CD4-positive, CD25-positive, alpha-beta regulatory T cell (primary cell): ENCODE measurements at regions not wholly inside any gene's neighbourhood (a gene's known extent, or its start where the extent isn't known, plus 50 kb on each side); places are given as distances from the start of the nearest gene placed in this dataset.

Experiments used
- ATAC-seq, 2 donors: fragments of 150-1000 bp; cut with Tn5 transposase; one replicate each; pipeline ENCODE4 v1.10.0; 2021; ENCODE audit warnings: low read depth in 2 of 2, moderate number of reproducible peaks in 2 of 2, moderate library complexity in 1 of 2
- DNase-seq, 3 donors: peaks; one replicate each; pipeline versions ENCODE4 v3.0.0 to v3.0.0-alpha.2; 2012 to 2022; ENCODE audit warnings: mixed read lengths in 1 of 3
- H3K27ac ChIP-seq: one replicate; pipeline ENCODE4 v1.7.0; 2013; ENCODE audit warnings: mild to moderate bottlenecking, low read length; ENCODE audit not compliant: insufficient read depth, poor library complexity, severe bottlenecking
- H3K27me3 ChIP-seq: one replicate; pipeline ENCODE4 v1.7.0; 2013; ENCODE audit warnings: low read length; ENCODE audit not compliant: control insufficient read depth, insufficient read depth
- H3K36me3 ChIP-seq: one replicate; pipeline ENCODE4 v1.7.0; 2013; ENCODE audit warnings: mild to moderate bottlenecking, low read length, moderate library complexity; ENCODE audit not compliant: control insufficient read depth, insufficient read depth
- H3K4me1 ChIP-seq: 2 replicates; pipeline ENCODE4 v1.7.0; 2013; ENCODE audit warnings: mild to moderate bottlenecking, low read length; ENCODE audit not compliant: insufficient read depth, control insufficient read depth, poor library complexity, severe bottlenecking
- H3K4me3 ChIP-seq: one replicate; pipeline ENCODE4 v1.7.0; 2013; ENCODE audit warnings: low read depth, mild to moderate bottlenecking, low read length, moderate library complexity
- H3K9me3 ChIP-seq, 2 experiments: 1 replicate in 1 of 2; 2 replicates in 1 of 2; pipeline ENCODE4 v1.7.0; 2013; ENCODE audit warnings: low read length in 2 of 2, mild to moderate bottlenecking in 1 of 2, moderate library complexity in 1 of 2; ENCODE audit not compliant: control insufficient read depth in 2 of 2
- H3K27ac Mint-ChIP-seq, 3 donors: one replicate each; pipeline ENCODE4 v1.8.0; 2020 to 2022; ENCODE audit warnings: mild to moderate bottlenecking in 3 of 3, mixed read lengths in 3 of 3, moderate library complexity in 2 of 3
- H3K27me3 Mint-ChIP-seq: one replicate; pipeline ENCODE4 v1.8.0; 2022; ENCODE audit warnings: mild to moderate bottlenecking, mixed read lengths
- H3K36me3 Mint-ChIP-seq: one replicate; pipeline ENCODE4 v1.8.0; 2020; ENCODE audit warnings: mixed read lengths
- H3K4me1 Mint-ChIP-seq, 4 donors: one replicate each; pipeline ENCODE4 v1.8.0; 2020 to 2022; ENCODE audit warnings: mixed read lengths in 4 of 4, mild to moderate bottlenecking in 1 of 4
- H3K4me3 Mint-ChIP-seq, 4 donors: one replicate each; pipeline ENCODE4 v1.8.0; 2020 to 2022; ENCODE audit warnings: mild to moderate bottlenecking in 4 of 4, mixed read lengths in 4 of 4, moderate library complexity in 3 of 4
- H3K9me3 Mint-ChIP-seq, 7 donors: one replicate each; pipeline ENCODE4 v1.8.0; 2020 to 2022; ENCODE audit warnings: mixed read lengths in 7 of 7, mild to moderate bottlenecking in 3 of 7, moderate library complexity in 2 of 7

DNA sequence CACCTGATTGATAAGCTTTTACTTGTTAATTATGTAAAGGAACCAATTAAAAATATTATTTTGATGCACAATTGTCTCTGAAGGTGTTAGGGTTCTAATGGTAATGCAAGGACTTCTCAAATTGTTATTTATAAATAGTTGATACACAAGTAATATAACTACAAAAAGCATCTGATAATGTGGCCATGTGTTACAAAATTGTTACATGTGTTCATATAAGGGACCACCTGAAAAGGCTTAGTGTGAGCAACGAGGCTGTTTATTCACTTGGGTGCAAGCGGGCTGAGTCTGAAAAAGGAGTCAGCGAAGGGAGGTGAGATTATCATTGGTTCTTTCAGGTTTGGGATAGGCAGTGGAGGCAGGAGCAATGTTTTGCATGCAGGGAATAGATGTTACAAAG, 421.9 kb upstream of the CADM2 start:
- no peak for ATAC-seq
- Histone ChIP-seq H3K36me3 (no peaks in the 10 kb centered on the region), H3K27ac (no peak overlapping the region), H3K4me3 (no peak overlapping the region), H3K27me3 (no peaks in the 10 kb centered on the region), H3K9me3 (peaks cover 3 to 8% of the 10 kb centered on the region in 2 experiments), H3K4me1 (no peaks in the 10 kb centered on the region)
- Mint-ChIP-seq H3K27me3 (no peaks in the 10 kb centered on the region), H3K27ac (no peak overlapping the region), H3K36me3 (no peaks in the 10 kb centered on the region), H3K4me1 (no peaks in the 10 kb centered on the region), H3K4me3 (no peak overlapping the region), H3K9me3 (peaks cover 6 to 44% (median 12%) of the 10 kb centered on the region in 7 donors)
- DNase-seq, result no peak

DNA sequence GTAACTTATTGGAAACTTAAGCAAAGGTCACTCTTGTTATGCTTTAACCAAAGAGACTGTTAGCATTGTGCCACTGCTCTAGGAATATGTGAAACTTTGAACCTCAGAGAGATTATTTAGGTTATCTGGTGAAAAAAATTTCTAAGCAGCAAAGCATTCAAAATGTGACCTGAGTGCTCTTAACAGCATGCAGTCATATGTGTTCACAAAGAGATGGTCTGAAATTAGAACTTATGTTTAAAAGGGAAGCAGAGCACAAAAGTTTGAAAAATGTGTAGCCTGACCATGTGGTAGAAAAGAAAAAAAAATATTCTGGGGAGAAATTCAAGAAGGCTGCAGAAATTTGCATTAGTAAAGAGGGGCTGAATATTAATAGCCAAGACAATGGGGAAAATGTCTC, 420.2 kb upstream of the CADM2 start:
- Mint-ChIP-seq H3K4me3 (no peak overlapping the region), H3K27me3 (no peaks in the 10 kb centered on the region), H3K36me3 (no peaks in the 10 kb centered on the region), H3K4me1 (no peaks in the 10 kb centered on the region), H3K9me3 (peaks cover 6 to 37% (median 7%) of the 10 kb centered on the region in 7 donors), H3K27ac (no peak overlapping the region)
- ATAC-seq, result no peak
- DNase-seq, result no peak
- no peaks in the 10 kb centered on the region for H3K27me3 ChIP-seq
- H3K4me3 ChIP-seq, result no peak overlapping the region
- H3K36me3 ChIP-seq, result no peaks in the 10 kb centered on the region
- H3K4me1 ChIP-seq, result no peaks in the 10 kb centered on the region
- no peak overlapping the region for H3K27ac ChIP-seq
- peaks cover 3 to 8% of the 10 kb centered on the region in 2 experiments for H3K9me3 ChIP-seq

DNA sequence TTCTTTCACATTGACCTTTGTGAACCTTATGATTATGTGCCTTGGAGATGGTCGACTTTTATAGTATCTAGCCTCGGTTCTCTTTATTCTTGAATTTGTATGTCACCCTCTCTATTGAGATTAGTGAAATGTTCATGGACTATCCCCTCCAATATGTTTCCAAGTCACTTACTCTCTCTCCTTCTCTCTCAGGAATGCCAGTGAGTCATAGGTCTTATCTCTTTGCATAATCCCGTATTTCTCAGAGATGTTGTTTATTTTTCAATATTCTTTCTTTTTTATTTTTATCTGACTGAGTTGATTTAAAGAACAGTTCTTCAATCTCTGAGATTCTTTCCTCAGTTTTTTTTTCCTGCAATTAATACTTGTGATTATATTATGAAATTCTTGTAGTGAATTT, 411.6 kb upstream of the CADM2 start:
- Histone ChIP-seq H3K9me3 (no peaks in the 10 kb centered on the region), H3K4me1 (no peaks in the 10 kb centered on the region), H3K36me3 (no peaks in the 10 kb centered on the region), H3K27ac (no peak overlapping the region), H3K27me3 (no peaks in the 10 kb centered on the region), H3K4me3 (no peak overlapping the region)
- Mint-ChIP-seq H3K36me3 (no peaks in the 10 kb centered on the region), H3K9me3 (peaks cover 0 to 15% (median 4%) of the 10 kb centered on the region in 7 donors), H3K4me1 (no peaks in the 10 kb centered on the region), H3K27me3 (no peaks in the 10 kb centered on the region), H3K4me3 (no peak overlapping the region), H3K27ac (no peak overlapping the region)
- no peak for DNase-seq
- no peak for ATAC-seq

DNA sequence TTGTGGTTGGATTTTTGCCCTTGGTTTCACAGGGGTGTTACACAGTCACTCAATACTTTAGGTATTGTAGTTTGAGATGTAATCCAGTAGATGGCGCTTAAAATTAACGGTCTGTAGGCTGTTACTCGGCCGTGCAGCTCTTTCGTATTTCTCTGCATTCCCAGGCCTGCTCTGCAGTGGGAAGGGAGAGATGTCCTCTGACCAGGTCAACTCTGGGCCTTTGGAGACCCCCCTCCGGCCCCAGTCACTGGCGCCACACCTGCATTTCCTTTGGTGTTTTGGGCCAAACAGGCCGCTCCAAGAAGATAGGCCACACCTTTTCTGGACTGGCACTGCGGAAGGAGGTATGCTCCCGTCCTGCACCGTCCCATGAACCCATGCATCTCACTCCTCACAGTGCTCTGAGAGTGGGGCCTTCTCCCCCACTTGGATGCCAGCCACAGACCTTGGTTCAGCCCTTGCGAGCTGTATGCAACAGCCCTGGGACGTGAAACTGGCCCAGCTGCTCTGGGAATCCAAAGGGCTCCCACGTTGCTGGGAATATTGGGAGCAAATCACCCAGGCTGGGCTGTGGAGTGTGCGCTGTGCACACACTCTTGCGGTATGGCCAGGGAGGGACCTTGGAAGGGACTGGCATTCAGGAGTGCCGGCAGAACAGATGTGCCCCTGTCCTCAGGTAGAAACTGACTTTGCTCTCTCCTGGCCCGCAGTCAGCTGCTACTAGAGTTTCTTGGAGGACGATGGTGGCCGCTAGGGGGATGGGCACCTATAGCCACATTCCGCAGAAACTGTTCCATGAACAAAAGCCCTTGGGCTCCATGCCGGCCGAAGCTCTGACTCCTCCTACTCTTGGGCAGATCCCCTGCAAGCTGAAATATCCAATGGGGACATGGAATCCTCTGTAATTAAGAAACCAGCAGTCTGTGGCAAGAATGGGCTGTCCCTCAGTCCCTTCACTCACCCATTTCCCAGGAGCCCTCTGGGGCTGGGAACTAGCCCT, 410.5 kb upstream of the CADM2 start:
- Mint-ChIP-seq H3K36me3 (no peaks in the 10 kb centered on the region), H3K4me1 (no peaks in the 10 kb centered on the region), H3K9me3 (peaks cover 0 to 15% (median 4%) of the 10 kb centered on the region in 7 donors), H3K27me3 (no peaks in the 10 kb centered on the region), H3K27ac (no peak overlapping the region), H3K4me3 (no peak overlapping the region)
- Histone ChIP-seq H3K27me3 (no peaks in the 10 kb centered on the region), H3K36me3 (no peaks in the 10 kb centered on the region), H3K27ac (no peak overlapping the region), H3K9me3 (no peaks in the 10 kb centered on the region), H3K4me1 (no peaks in the 10 kb centered on the region), H3K4me3 (no peak overlapping the region)
- no peak for DNase-seq
- no peak for ATAC-seq

DNA sequence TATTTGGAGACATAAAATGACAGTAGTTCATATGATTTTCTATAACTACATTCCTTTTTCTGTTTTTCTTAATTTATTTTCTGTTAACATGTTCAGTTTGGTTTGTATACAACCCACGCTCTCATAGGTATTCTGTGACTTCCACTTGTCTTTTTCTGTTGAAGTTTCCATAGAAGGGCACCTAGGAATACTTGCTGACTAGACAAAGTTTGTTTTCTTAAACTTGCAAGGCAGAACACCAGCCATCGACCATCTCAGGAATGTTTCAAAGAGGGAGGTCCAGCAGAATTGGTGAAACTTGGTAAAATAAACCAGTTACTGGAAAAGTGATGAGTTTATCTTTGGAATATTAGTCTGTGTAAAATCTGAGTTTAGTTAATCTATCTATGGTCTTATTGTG, 403.2 kb upstream of the CADM2 start:
- Mint-ChIP-seq H3K4me1 (no peaks in the 10 kb centered on the region), H3K36me3 (no peaks in the 10 kb centered on the region), H3K27ac (no peak overlapping the region), H3K4me3 (no peak overlapping the region), H3K9me3 (peaks cover 0 to 19% (median 1%) of the 10 kb centered on the region in 7 donors), H3K27me3 (no peaks in the 10 kb centered on the region)
- H3K4me3 ChIP-seq, result no peak overlapping the region
- ATAC-seq (no peak), DNase-seq (no peak)
- no peaks in the 10 kb centered on the region for H3K27me3 ChIP-seq
- H3K4me1 ChIP-seq, result no peaks in the 10 kb centered on the region
- no peaks in the 10 kb centered on the region for H3K36me3 ChIP-seq
- no peak overlapping the region for H3K27ac ChIP-seq
- H3K9me3 ChIP-seq, result no peaks in the 10 kb centered on the region

DNA sequence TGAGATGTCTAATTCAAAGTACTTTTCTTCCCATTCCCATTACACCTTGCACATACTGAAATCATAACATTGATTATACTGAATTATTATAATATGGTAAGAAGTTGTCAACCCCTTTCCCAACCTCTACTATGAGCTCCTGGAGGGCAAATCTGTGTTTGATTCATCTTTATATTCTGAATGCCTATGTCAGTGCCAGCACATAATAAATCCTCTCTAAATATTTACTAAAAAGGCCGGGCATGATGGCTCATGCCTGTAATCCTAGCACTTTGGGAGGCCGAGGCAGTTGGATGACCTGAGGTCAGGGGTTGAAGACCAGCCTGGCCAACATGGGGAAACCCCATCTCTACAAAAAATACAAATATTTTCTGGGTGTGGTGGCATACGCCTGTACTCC, 392.5 kb upstream of the CADM2 start:
- DNase-seq (no peak), ATAC-seq (no peak)
- no peaks in the 10 kb centered on the region for H3K4me1 Mint-ChIP-seq
- Histone ChIP-seq H3K9me3 (no peaks in the 10 kb centered on the region), H3K27ac (no peak overlapping the region), H3K36me3 (no peaks in the 10 kb centered on the region), H3K27me3 (no peaks in the 10 kb centered on the region), H3K4me3 (no peak overlapping the region), H3K4me1 (no peaks in the 10 kb centered on the region)
- no peak overlapping the region for H3K4me3 Mint-ChIP-seq
- H3K36me3 Mint-ChIP-seq, result no peaks in the 10 kb centered on the region
- H3K9me3 Mint-ChIP-seq, result peaks cover 3 to 18% (median 9%) of the 10 kb centered on the region in 7 donors
- H3K27ac Mint-ChIP-seq, result no peak overlapping the region
- no peaks in the 10 kb centered on the region for H3K27me3 Mint-ChIP-seq

DNA sequence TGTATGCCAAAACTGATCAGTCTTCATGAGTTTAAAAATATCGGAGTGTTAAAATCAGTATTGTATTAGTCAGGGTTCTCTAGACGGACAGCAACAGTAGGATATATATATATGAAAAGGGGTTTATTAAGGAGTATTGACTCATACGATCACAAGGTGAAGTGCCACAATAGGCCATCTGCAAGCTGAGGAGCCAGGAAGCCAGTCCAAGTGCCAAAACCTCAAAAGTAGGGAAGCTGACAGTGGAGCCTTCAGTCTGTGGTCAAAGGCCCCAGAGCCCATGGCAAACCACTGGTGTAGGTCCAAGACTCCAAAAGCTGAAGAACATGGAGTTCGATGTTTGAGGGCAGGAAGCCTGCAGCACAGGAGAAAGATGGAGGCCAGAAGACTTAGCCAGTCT, 391.0 kb upstream of the CADM2 start:
- Histone ChIP-seq H3K9me3 (peaks cover 0 to 7% of the 10 kb centered on the region in 2 experiments), H3K4me3 (no peak overlapping the region), H3K27me3 (no peaks in the 10 kb centered on the region), H3K36me3 (no peaks in the 10 kb centered on the region), H3K4me1 (no peaks in the 10 kb centered on the region), H3K27ac (no peak overlapping the region)
- H3K4me1 Mint-ChIP-seq, result no peaks in the 10 kb centered on the region
- no peak overlapping the region for H3K27ac Mint-ChIP-seq
- H3K27me3 Mint-ChIP-seq, result no peaks in the 10 kb centered on the region
- peaks cover 4 to 18% (median 7%) of the 10 kb centered on the region in 7 donors for H3K9me3 Mint-ChIP-seq
- DNase-seq (no peak), ATAC-seq (no peak)
- H3K4me3 Mint-ChIP-seq, result no peak overlapping the region
- H3K36me3 Mint-ChIP-seq, result no peaks in the 10 kb centered on the region

DNA sequence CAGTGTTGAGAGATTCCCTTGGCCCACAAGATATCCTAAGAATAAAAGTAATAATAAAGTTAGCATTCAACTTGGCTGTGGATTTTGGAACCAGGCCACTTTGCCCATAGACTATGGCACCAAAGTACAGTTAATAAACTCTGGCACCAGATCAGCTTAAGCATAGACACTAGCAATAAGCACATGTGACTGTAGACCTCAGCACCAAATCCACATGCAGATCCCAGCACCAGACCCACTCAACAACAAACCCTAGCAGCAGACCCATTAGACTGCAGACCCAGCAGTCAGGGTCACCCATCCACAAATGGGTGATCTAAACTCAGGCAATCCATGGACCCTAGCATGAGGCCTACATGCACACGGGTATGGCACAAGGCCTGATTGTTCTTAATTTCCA, 384.8 kb upstream of the CADM2 start:
- no peak for ATAC-seq
- H3K27me3 Mint-ChIP-seq, result no peaks in the 10 kb centered on the region

More for the DNA sequence above, 384.8 kb upstream of the CADM2 start:
- Histone ChIP-seq H3K36me3 (no peaks in the 10 kb centered on the region), H3K9me3 (peaks cover 0 to 18% of the 10 kb centered on the region in 2 experiments), H3K27ac (no peak overlapping the region), H3K4me3 (no peak overlapping the region), H3K27me3 (no peaks in the 10 kb centered on the region), H3K4me1 (no peaks in the 10 kb centered on the region)
- DNase-seq, result no peak
- Mint-ChIP-seq H3K36me3 (no peaks in the 10 kb centered on the region), H3K9me3 (peaks cover 5 to 48% (median 10%) of the 10 kb centered on the region in 7 donors), H3K27ac (no peak overlapping the region), H3K4me1 (no peaks in the 10 kb centered on the region), H3K4me3 (no peak overlapping the region)
